HepG2 (cell line): ENCODE measurements at regions not wholly inside any gene's neighbourhood (a gene's known extent, or its start where the extent isn't known, plus 50 kb on each side); places are given as distances from the start of the nearest gene placed in this dataset.

Source experiments
- ATAC-seq: fragments of 200-7000 bp; cut with Tn5 transposase; 3 replicates; pipeline ENCODE4 v1.9.1; 2020; ENCODE audit warnings: mild to moderate bottlenecking, moderate library complexity
- BruUV-seq: library from RNA; stranded (reverse); fragments of 400-500 nt; replicated peaks from 2 replicates; lab custom pipeline; 2021; lab: Mats Ljungman, UMichigan
- CTCF ChIA-PET: fragments of 300-600 bp; formaldehyde crosslinking; extraction: SDS; loops from one replicate; lab custom pipeline; 2021; ENCODE audit warnings: low total read pairs, inconsistent platforms, low intra/inter-chr PET ratio; lab: Yijun Ruan, JAX
- POLR2A ChIA-PET: fragments of 350-600 bp; sonication (Branson Sonifier 250); formaldehyde crosslinking; loops from one replicate; lab custom pipeline; 2020; ENCODE audit warnings: antibody characterized with exemption, inconsistent platforms; lab: Yijun Ruan, JAX
- DNase-seq: peaks from one replicate; pipeline ENCODE4 v3.0.0-alpha.2; 2015; ENCODE audit warnings: low spot score
- FAIRE-seq: peaks from 3 replicates; lab custom pipeline; 2011; peaks lifted over from hg19 to GRCh38; lab: Jason Lieb, UNC
- H2AFZ ChIP-seq: one replicate; pipeline ENCODE4 v1.6.1; 2011; ENCODE audit warnings: low read length, inconsistent platforms
- H3K27ac ChIP-seq: fragments of 300-600 bp; 3 replicates; pipeline ENCODE4 v1.8.0; 2011; ENCODE audit warnings: mixed run types, mild to moderate bottlenecking, mixed read lengths, low read length, inconsistent platforms; ENCODE audit not compliant: insufficient read depth; ENCODE audit errors: extremely low read length
- H3K27me3 ChIP-seq, 2 experiments: fragments of 200-600 bp in 1 of 2; 2 replicates in 1 of 2; 3 replicates in 1 of 2; pipeline versions ENCODE4 v1.6.0 to v1.8.0; 2011; ENCODE audit warnings: low read length in 2 of 2, mild to moderate bottlenecking in 2 of 2, moderate library complexity in 2 of 2, inconsistent platforms in 1 of 2; ENCODE audit not compliant: insufficient read depth in 2 of 2, control insufficient read depth in 1 of 2
- H3K36me3 ChIP-seq, 2 experiments: fragments of 200-600 bp in 1 of 2; replicated peaks in 1 of 2; 2 replicates in 1 of 2; 3 replicates in 1 of 2; pipeline versions ENCODE4 v1.5.1 to v1.8.0; 2011; ENCODE audit warnings: low read length in 2 of 2, inconsistent platforms in 1 of 2; ENCODE audit not compliant: insufficient read depth in 2 of 2, control insufficient read depth in 1 of 2
- H3K4me1 ChIP-seq: 2 replicates; pipeline ENCODE4 v1.5.1; 2012; ENCODE audit warnings: low read length, inconsistent platforms; ENCODE audit not compliant: insufficient read depth
- H3K4me2 ChIP-seq: 2 replicates; pipeline ENCODE4 v1.6.0; 2011; ENCODE audit warnings: low read depth, low read length, inconsistent platforms
- H3K4me3 ChIP-seq, 3 experiments: fragments of 200-600 bp in 1 of 3; sonication (generic), shearing (Covaris generic) in 1 of 3; replicated peaks in 1 of 3; 2 replicates each; pipeline ENCODE4 v1.5.1; 2011 to 2016; ENCODE audit warnings: low read length in 3 of 3, inconsistent platforms in 2 of 3, low read depth in 2 of 3, mild to moderate bottlenecking in 2 of 3, control low read depth in 1 of 3, mixed read lengths in 1 of 3; ENCODE audit not compliant: insufficient read depth in 1 of 3
- H3K79me2 ChIP-seq: one replicate; pipeline ENCODE4 v1.6.1; 2011; ENCODE audit warnings: low read length, inconsistent platforms; ENCODE audit not compliant: insufficient read depth
- H3K9ac ChIP-seq: 2 replicates; pipeline ENCODE4 v1.6.0; 2011; ENCODE audit warnings: mild to moderate bottlenecking, low read depth, low read length, inconsistent platforms; ENCODE audit not compliant: insufficient read depth
- H3K9me3 ChIP-seq: 2 replicates; pipeline ENCODE4 v1.5.1; 2012; ENCODE audit warnings: mild to moderate bottlenecking, low read length
- H4K20me1 ChIP-seq: 2 replicates; pipeline ENCODE4 v1.6.0; 2011; ENCODE audit warnings: inconsistent platforms, mild to moderate bottlenecking, low read length, moderate library complexity; ENCODE audit not compliant: insufficient read depth
- SAP130 ChIP-seq: IDR thresholded peaks from 2 replicates; pipeline ENCODE4 v1.6.1; 2016; ENCODE audit warnings: low read depth
- ZBTB38 ChIP-seq: sonication (generic); formaldehyde crosslinking; IDR thresholded peaks from 2 replicates; pipeline ENCODE4 v1.5.1; 2020; ENCODE audit warnings: mild to moderate bottlenecking, missing genetic modification reagents
- ZKSCAN1 ChIP-seq: fragments of 150-350 bp; IDR thresholded peaks from 2 replicates; pipeline ENCODE4 v1.6.1; 2014; ENCODE audit warnings: low read length
- ZNF335 ChIP-seq: sonication (generic); formaldehyde crosslinking; IDR thresholded peaks from 2 replicates; pipeline ENCODE4 v1.4.0; 2020; ENCODE audit warnings: missing genetic modification reagents
- ZNF7 ChIP-seq: IDR thresholded peaks from 2 replicates; pipeline ENCODE4 v1.6.1; 2016; ENCODE audit warnings: missing biosample characterization, missing genetic modification reagents
- ZNF777 ChIP-seq: sonication (generic); formaldehyde crosslinking; IDR thresholded peaks from 2 replicates; pipeline ENCODE4 v1.4.0; 2020; ENCODE audit warnings: missing genetic modification reagents
- WGBS: methylation state at CpG from one replicate; pipeline ENCODE4 v1.1.6; 2017; ENCODE audit warnings: low lambda C conversion rate; 5-methylcytosine and 5-hydroxymethylcytosine counted together
- in situ Hi-C: cut with HindIII; loops from 2 replicates; pipeline ENCODE4 v1.10.0; 2017; ENCODE audit warnings: low pct_unique_long_range_greater_than_20kb; ENCODE audit not compliant: extremely low pct_ligation_motif_present
- intact Hi-C: fragments of 100-400 bp; cut with micrococcal nuclease; formaldehyde crosslinking; loops from one replicate; pipeline ENCODE4 v1.10.0; 2022; ENCODE audit not compliant: unreplicated experiment

DNA sequence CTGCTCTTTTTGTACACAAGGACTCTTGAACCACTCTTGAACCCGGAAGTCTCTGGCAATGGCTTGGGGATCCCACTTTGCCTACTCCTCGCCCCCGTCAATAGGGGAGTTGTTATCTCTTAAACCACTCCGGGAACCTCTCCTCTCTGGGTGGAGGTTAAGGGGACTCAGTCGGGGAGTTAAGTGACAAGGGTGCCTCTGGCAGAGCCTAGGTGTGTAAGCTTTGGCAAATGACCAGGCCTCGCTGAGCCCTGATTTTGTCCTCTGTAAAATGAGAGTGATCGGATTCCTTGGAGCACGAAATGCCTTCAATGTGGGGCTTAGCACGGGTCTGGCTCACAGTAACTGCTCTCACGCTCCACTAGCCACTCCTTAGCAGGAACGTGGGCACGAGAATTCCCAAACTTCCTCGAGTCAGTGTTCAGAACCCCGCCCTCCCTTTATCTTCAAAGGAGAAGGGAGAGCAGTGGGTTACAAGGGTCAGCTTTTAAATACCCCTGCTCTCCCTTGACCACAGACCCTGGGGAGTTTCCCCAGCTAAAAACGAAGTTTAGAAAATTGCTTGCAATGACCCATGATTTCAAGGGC, 193.3 kb downstream of the KATNAL1 start (continued):
- peak; percentile 11; the same call in 1 of the 2 replicates for TF ChIP-seq SAP130 (CRISPR knock-in tag)
- TF ChIP-seq, all 625 proteins: peak for 7

- peaks cover 48% of the 10 kb centered on the region for H3K4me1 ChIP-seq
- H3K4me3 ChIP-seq: peak overlapping the region; percentile 57 to 75 (median 69)
- peak overlapping the region; percentile 67; the same call in 1 of the 2 replicates for H3K9ac ChIP-seq
- POLR2A ChIA-PET: interaction anchor here (0.6 to 1.5 kb wide), 3 partner anchors 213 to 342 kb away, joined by 3 to 8 read pairs (median 4); partner anchors contain the start of gene UBL3
- H3K36me3 ChIP-seq: no peaks in the 10 kb centered on the region
- H3K9me3 ChIP-seq: no peaks in the 10 kb centered on the region
- FAIRE-seq (no peak), ATAC-seq (peak; percentile 21), DNase-seq (no peak)
- no TSS peak for BruUV-seq
- H4K20me1 ChIP-seq: no peaks in the 10 kb centered on the region
- H3K27ac ChIP-seq: peak overlapping the region; percentile 55
- H3K4me2 ChIP-seq: peak overlapping the region; percentile 97
- in situ Hi-C loops: loop anchor here (5.0 to 10.0 kb wide), 2 partner anchors 341 to 609 kb away; no protein-coding TSS in a partner anchor
- peak overlapping the region; percentile 79 for H2AFZ ChIP-seq
- intact Hi-C loops: loop anchor here (1.0 to 5.0 kb wide), 2 partner anchors 342 to 401 kb away; no protein-coding TSS in a partner anchor
- H3K79me2 ChIP-seq: no peaks in the 10 kb centered on the region
- H3K27me3 ChIP-seq: peaks cover 0 to 9% of the 10 kb centered on the region in 2 experiments; a peak in 2 of 5 replicates
- 8% methylated on average over 1 of the region's 5 CpGs for WGBS
- CTCF ChIA-PET: interaction anchor here (1.0 to 5.1 kb wide), 5 partner anchors 268 to 344 kb away, joined by 3 to 46 read pairs (median 4); no protein-coding TSS in a partner anchor
- peak; percentile 76 for TF ChIP-seq ZNF7
- TF ChIP-seq ZNF335 (CRISPR knock-in tag): 0 out of 2 replicates have a peak, but pooled peaks have one; percentile 15
- peak; percentile 52; the same call in 1 of the 2 replicates for TF ChIP-seq ZNF777 (CRISPR knock-in tag)
- no peak for TF ChIP-seq ZBTB38 (CRISPR knock-in tag)
- TF ChIP-seq ZKSCAN1: no peak
Observed at GRCh38 chr13:30113551-30113950, 193.8 kb downstream of the KATNAL1 start.
